SK-N-SH (cell line): ENCODE measurements at regions not wholly inside any gene's neighbourhood (a gene's known extent, or its start where the extent isn't known, plus 50 kb on each side); places are given as distances from the start of the nearest gene placed in this dataset.

Experiments used
- CTCF ChIA-PET: fragments of 300-600, 350-600 bp; formaldehyde crosslinking; extraction: SDS; loops from one replicate; lab custom pipeline; 2021; lab: Yijun Ruan, JAX
- POLR2A ChIA-PET: fragments of 350-600 bp; sonication (Branson Sonifier 250); formaldehyde crosslinking; extraction: SDS; loops from one replicate; lab custom pipeline; 2020; ENCODE audit warnings: antibody characterized with exemption, inconsistent platforms; lab: Yijun Ruan, JAX
- DNase-seq: peaks from one replicate; pipeline ENCODE4 v3.0.0; 2012
- H2AFZ ChIP-seq: fragments of 200-600 bp; sonication (generic); 2 replicates; pipeline ENCODE4 v1.8.1; 2016; ENCODE audit warnings: antibody characterized with exemption, mild to moderate bottlenecking, low read depth
- H3F3A ChIP-seq: fragments of 200-600 bp; sonication (generic); replicated peaks from 2 replicates; pipeline ENCODE3; 2016; ENCODE audit warnings: antibody characterized with exemption, mild to moderate bottlenecking; ENCODE audit not compliant: insufficient read depth
- H3K27ac ChIP-seq, 2 experiments: fragments of 200-500 bp in 1 of 2; fragments of 200-600 bp in 1 of 2; sonication (Bioruptor generic) in 1 of 2; sonication (generic), shearing (Covaris generic) in 1 of 2; 2 replicates each; pipeline versions ENCODE4 v1.5.1 to v1.6.1; 2014 to 2016; ENCODE audit warnings: low read depth in 2 of 2, inconsistent platforms in 1 of 2, low read length in 1 of 2, mild to moderate bottlenecking in 1 of 2, mixed read lengths in 1 of 2
- H3K27me3 ChIP-seq: fragments of 200-600 bp; sonication (generic), shearing (Covaris generic); 2 replicates; pipeline ENCODE4 v1.6.1; 2016; ENCODE audit warnings: mixed run types; ENCODE audit not compliant: insufficient read depth
- H3K36me3 ChIP-seq, 2 experiments: fragments of 200-500 bp in 1 of 2; fragments of 200-600 bp in 1 of 2; sonication (Bioruptor generic) in 1 of 2; sonication (generic) in 1 of 2; replicated peaks in 1 of 2; 2 replicates each; pipeline versions ENCODE3 to v1.5.1; 2014 to 2016; ENCODE audit warnings: low read length in 1 of 2, mild to moderate bottlenecking in 1 of 2; ENCODE audit not compliant: insufficient read depth in 2 of 2, control insufficient read depth in 1 of 2
- H3K4me1 ChIP-seq, 2 experiments: fragments of 200-500 bp in 1 of 2; fragments of 200-600 bp in 1 of 2; sonication (Bioruptor generic) in 1 of 2; sonication (generic), shearing (Covaris generic) in 1 of 2; 2 replicates each; pipeline versions ENCODE4 v1.5.1 to v1.6.1; 2014 to 2016; ENCODE audit warnings: low read depth in 1 of 2, low read length in 1 of 2, mixed run types in 1 of 2; ENCODE audit not compliant: insufficient read depth in 2 of 2, control insufficient read depth in 1 of 2
- H3K4me2 ChIP-seq: fragments of 200-600 bp; sonication (generic), shearing (Covaris generic); 2 replicates; pipeline ENCODE4 v1.6.1; 2017; ENCODE audit warnings: mixed run types
- H3K4me3 ChIP-seq, 2 experiments: fragments of 200-500 bp in 1 of 2; fragments of 200-600 bp in 1 of 2; sonication (Bioruptor generic) in 1 of 2; sonication (generic), shearing (Covaris generic) in 1 of 2; 2 replicates each; pipeline versions ENCODE4 v1.5.1 to v1.8.1; 2014 to 2016; ENCODE audit warnings: low read depth in 2 of 2, inconsistent platforms in 1 of 2, low read length in 1 of 2, mild to moderate bottlenecking in 1 of 2, mixed read lengths in 1 of 2, moderate library complexity in 1 of 2
- H3K79me2 ChIP-seq: fragments of 200-600 bp; sonication (generic); 2 replicates; pipeline ENCODE4 v1.8.1; 2017; ENCODE audit warnings: mild to moderate bottlenecking; ENCODE audit not compliant: insufficient read depth
- H3K9ac ChIP-seq: fragments of 200-600 bp; sonication (generic); 2 replicates; pipeline ENCODE4 v1.6.1; 2017; ENCODE audit warnings: mixed run types
- H3K9me2 ChIP-seq: fragments of 200-600 bp; sonication (generic); 2 replicates; pipeline ENCODE4 v1.6.1; 2017; ENCODE audit warnings: mixed run types
- H3K9me3 ChIP-seq: fragments of 200-600 bp; sonication (generic); 2 replicates; pipeline ENCODE4 v1.6.1; 2017; ENCODE audit warnings: mixed run types, mild to moderate bottlenecking, moderate library complexity
- H4K20me1 ChIP-seq: fragments of 200-600 bp; sonication (generic); 2 replicates; pipeline ENCODE4 v1.6.1; 2017; ENCODE audit warnings: mild to moderate bottlenecking, mixed run types; ENCODE audit not compliant: insufficient read depth
- CHD2 ChIP-seq: fragments of 150-350 bp; IDR thresholded peaks from 2 replicates; pipeline ENCODE4 v1.6.1; 2018; ENCODE audit warnings: low read length; ENCODE audit not compliant: partially characterized antibody
- ELF1 ChIP-seq: IDR thresholded peaks from 2 replicates; pipeline ENCODE4 v1.4.0; 2012
- EP300 ChIP-seq, 2 experiments: IDR thresholded peaks; 2 replicates each; pipeline versions ENCODE4 v1.4.0 to v1.6.1; 2012; ENCODE audit warnings: borderline replicate concordance in 1 of 2, low read depth in 1 of 2, low read length in 1 of 2
- EZH2phosphoT487 ChIP-seq: fragments of 200-600 bp; sonication (generic); IDR thresholded peaks from 2 replicates; pipeline ENCODE4 v1.6.1; 2017; ENCODE audit warnings: low read depth, mixed run types, mild to moderate bottlenecking, antibody characterized with exemption, moderate library complexity, borderline replicate concordance
- FOSL2 ChIP-seq: IDR thresholded peaks from 2 replicates; pipeline ENCODE4 v1.4.0; 2012; ENCODE audit warnings: low read depth, mild to moderate bottlenecking, moderate library complexity, borderline replicate concordance
- FOXJ3 ChIP-seq: sonication (generic); formaldehyde crosslinking; IDR thresholded peaks from 2 replicates; pipeline ENCODE4 v1.5.1; 2020; ENCODE audit warnings: mild to moderate bottlenecking, missing genetic modification reagents
- GABPA ChIP-seq: IDR thresholded peaks from 2 replicates; pipeline ENCODE4 v1.4.0; 2012; ENCODE audit warnings: low read depth, mild to moderate bottlenecking
- GATA2 ChIP-seq: sonication (generic); formaldehyde crosslinking; IDR thresholded peaks from 2 replicates; pipeline ENCODE4 v1.5.0; 2020; ENCODE audit warnings: mild to moderate bottlenecking, missing genetic modification reagents
- JUND ChIP-seq: IDR thresholded peaks from 2 replicates; pipeline ENCODE4 v1.4.0; 2012
- MXI1 ChIP-seq: IDR thresholded peaks from 2 replicates; pipeline ENCODE4 v1.6.1; 2012; ENCODE audit warnings: mild to moderate bottlenecking, low read depth, low read length, improper control_type of control experiment
- NFIC ChIP-seq: IDR thresholded peaks from 2 replicates; pipeline ENCODE4 v1.4.0; 2012; ENCODE audit warnings: borderline replicate concordance
- RCOR1 ChIP-seq: fragments of 150-350 bp; IDR thresholded peaks from 2 replicates; pipeline ENCODE4 v1.6.1; 2017; ENCODE audit warnings: antibody characterized with exemption, low read length
- RXRA ChIP-seq: IDR thresholded peaks from 2 replicates; pipeline ENCODE4 v1.4.0; 2012; ENCODE audit warnings: low read depth, mild to moderate bottlenecking, borderline replicate concordance
- SIN3A ChIP-seq: IDR thresholded peaks from 2 replicates; pipeline ENCODE4 v1.6.1; 2012; ENCODE audit warnings: low read depth, mild to moderate bottlenecking, low read length, moderate library complexity, borderline replicate concordance
- SMC3 ChIP-seq: IDR thresholded peaks from 2 replicates; pipeline ENCODE4 v1.6.1; 2012; ENCODE audit warnings: low read depth, low read length, improper control_type of control experiment
- TAF1 ChIP-seq: IDR thresholded peaks from 2 replicates; pipeline ENCODE4 v1.6.1; 2012; ENCODE audit warnings: low read depth, mild to moderate bottlenecking, low read length, moderate library complexity, borderline replicate concordance
- TEAD4 ChIP-seq: IDR thresholded peaks from 2 replicates; pipeline ENCODE4 v1.4.0; 2012; ENCODE audit warnings: mild to moderate bottlenecking, borderline replicate concordance; ENCODE audit not compliant: insufficient read depth
- YY1 ChIP-seq: IDR thresholded peaks from 2 replicates; pipeline ENCODE4 v1.4.0; 2012; ENCODE audit warnings: low read depth, mild to moderate bottlenecking
- WGBS: methylation state at CpG from one replicate; pipeline ENCODE4 v1.1.6; 2017; ENCODE audit warnings: low lambda C conversion rate; 5-methylcytosine and 5-hydroxymethylcytosine counted together
- TF ChIP-seq, protein P1 (sequence below): fragments of 150-350 bp; IDR thresholded peaks from 2 replicates; pipeline ENCODE4 v1.6.1; 2016; ENCODE audit warnings: mild to moderate bottlenecking, low read depth, low read length
- TF ChIP-seq, protein P2 (sequence below): IDR thresholded peaks from 2 replicates; pipeline ENCODE4 v1.4.0; 2012; ENCODE audit warnings: low read depth
- TF ChIP-seq, protein P3 (sequence below): IDR thresholded peaks from 2 replicates; pipeline ENCODE4 v1.4.0; 2012; ENCODE audit warnings: low read depth, borderline replicate concordance

DNA sequence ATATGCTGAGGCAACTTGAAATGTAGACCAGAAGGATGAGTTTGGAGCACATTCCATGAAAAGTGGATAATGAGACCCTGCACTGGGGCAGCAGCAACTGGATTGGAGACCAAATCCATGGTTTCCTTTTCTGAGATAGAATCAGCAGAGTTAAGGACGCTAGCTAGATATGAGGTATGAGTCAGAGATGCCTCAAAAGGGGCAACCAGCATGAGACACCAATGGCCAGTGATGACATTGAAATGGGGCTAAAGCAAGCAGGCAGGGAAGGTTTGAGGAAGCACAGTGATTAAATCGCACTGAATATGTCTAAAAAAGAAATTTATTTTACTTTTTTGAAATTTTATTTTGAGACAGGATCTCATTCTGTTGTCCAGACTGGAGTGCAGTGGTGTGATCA, 802.4 kb downstream of the TFAP2A start:
- Histone ChIP-seq H4K20me1 (no peaks in the 10 kb centered on the region), H2AFZ (no peak overlapping the region; the same call in 1 of the 2 replicates), H3K27me3 (no peaks in the 10 kb centered on the region), H3K9me3 (no peaks in the 10 kb centered on the region), H3K9ac (no peak overlapping the region), H3K9me2 (no peaks in the 10 kb centered on the region), H3K27ac (no peak overlapping the region), H3K4me3 (no peak overlapping the region), H3K79me2 (no peaks in the 10 kb centered on the region), H3K36me3 (no peaks in the 10 kb centered on the region), H3K4me2 (no peak overlapping the region), H3F3A (no peaks in the 10 kb centered on the region), H3K4me1 (no peaks in the 10 kb centered on the region; a peak in 1 of 4 replicates)
- no peak for DNase-seq
- ChIA-PET CTCF (no interaction called here), POLR2A (no interaction called here)
- 11% methylated on average over 2 of the region's 2 CpGs for WGBS
- TF ChIP-seq JUND (no peak), FOSL2 (0 out of 2 replicates have a peak, but pooled peaks have one; percentile 4), SMC3 (no peak), EP300 (IDR thresholded peaks at IDR 0.05; ENCODE audit: borderline replicate concordance in 1 of 2, low read depth in 1 of 2, low read length in 1 of 2) (no peak)

DNA sequence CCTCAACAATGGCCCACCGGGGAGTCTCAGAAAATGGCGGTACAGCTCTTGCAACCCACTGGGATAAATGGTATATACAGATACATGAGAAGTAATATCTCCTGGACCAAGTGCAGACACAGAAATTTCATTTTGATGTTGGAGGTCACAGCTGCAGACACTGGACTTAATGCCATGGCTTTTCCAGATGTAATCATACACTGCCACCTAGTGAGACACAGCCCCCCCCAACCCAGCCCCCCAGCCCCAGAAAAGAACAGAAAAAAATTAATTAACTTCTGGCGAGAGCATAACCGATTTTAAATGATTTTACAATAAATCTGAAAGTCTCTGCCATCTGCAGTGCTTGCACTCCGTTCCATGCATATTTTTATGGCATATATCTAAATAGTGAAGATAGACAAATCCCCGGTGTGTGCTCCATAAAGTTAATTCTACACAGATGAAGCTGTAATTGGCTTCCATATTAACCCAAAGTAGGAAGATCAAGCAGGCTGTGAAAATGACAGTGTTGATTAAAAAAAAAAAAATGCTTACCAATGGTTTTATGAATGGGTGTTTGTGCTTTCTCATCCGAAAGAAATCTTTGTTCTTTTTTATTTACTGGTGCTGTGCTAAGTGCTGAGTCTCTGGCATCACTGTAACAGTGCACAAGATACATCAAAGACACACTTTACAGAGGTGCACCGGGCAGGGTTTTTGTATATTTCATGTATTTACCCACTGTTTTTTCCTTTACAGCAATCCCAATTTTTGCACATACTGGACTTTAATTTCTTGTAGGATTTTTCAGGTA, 804.1 kb downstream of the TFAP2A start:
- no peak overlapping the region for H3K4me3 ChIP-seq
- H3K9me3 ChIP-seq: no peaks in the 10 kb centered on the region
- H2AFZ ChIP-seq: no peak overlapping the region
- no peaks in the 10 kb centered on the region for H3K36me3 ChIP-seq
- no peaks in the 10 kb centered on the region for H3K27me3 ChIP-seq
- no peak for TF ChIP-seq RCOR1
- TF ChIP-seq, protein P1, sequence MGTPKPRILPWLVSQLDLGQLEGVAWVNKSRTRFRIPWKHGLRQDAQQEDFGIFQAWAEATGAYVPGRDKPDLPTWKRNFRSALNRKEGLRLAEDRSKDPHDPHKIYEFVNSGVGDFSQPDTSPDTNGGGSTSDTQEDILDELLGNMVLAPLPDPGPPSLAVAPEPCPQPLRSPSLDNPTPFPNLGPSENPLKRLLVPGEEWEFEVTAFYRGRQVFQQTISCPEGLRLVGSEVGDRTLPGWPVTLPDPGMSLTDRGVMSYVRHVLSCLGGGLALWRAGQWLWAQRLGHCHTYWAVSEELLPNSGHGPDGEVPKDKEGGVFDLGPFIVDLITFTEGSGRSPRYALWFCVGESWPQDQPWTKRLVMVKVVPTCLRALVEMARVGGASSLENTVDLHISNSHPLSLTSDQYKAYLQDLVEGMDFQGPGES: no peak
- no peak for TF ChIP-seq FOXJ3 (CRISPR knock-in tag)
- TF ChIP-seq GABPA: no peak
- TF ChIP-seq MXI1: no peak
- no peak for TF ChIP-seq TEAD4
- TF ChIP-seq SIN3A: no peak
- no peak for TF ChIP-seq CHD2
- TF ChIP-seq NFIC: no peak
- TF ChIP-seq, protein P2, sequence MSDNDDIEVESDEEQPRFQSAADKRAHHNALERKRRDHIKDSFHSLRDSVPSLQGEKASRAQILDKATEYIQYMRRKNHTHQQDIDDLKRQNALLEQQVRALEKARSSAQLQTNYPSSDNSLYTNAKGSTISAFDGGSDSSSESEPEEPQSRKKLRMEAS: no peak
- TF ChIP-seq GATA2 (CRISPR knock-in tag): no peak
- TF ChIP-seq SMC3: no peak
- TF ChIP-seq, protein P3, sequence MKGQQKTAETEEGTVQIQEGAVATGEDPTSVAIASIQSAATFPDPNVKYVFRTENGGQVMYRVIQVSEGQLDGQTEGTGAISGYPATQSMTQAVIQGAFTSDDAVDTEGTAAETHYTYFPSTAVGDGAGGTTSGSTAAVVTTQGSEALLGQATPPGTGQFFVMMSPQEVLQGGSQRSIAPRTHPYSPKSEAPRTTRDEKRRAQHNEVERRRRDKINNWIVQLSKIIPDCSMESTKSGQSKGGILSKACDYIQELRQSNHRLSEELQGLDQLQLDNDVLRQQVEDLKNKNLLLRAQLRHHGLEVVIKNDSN: no peak
- no peak for TF ChIP-seq RXRA
- TF ChIP-seq TAF1: no peak
- TF ChIP-seq YY1: no peak
- no peak for TF ChIP-seq FOSL2
- TF ChIP-seq EZH2phosphoT487: no peak
- no peak for TF ChIP-seq ELF1
- ChIA-PET POLR2A (no interaction called here), CTCF (no interaction called here)
- no peak overlapping the region for H3K4me2 ChIP-seq
- no peaks in the 10 kb centered on the region for H3K79me2 ChIP-seq
- no peak overlapping the region for H3K9ac ChIP-seq
- WGBS: 11% methylated on average over 8 of the region's 8 CpGs
- H3K9me2 ChIP-seq: no peaks in the 10 kb centered on the region
- H3K4me1 ChIP-seq: no peaks in the 10 kb centered on the region
- H3K27ac ChIP-seq: no peak overlapping the region
- no peaks in the 10 kb centered on the region for H3F3A ChIP-seq
- DNase-seq: no peak
- no peaks in the 10 kb centered on the region for H4K20me1 ChIP-seq
